Esophagus muscularis mucosa (tissue), 4 donors: ENCODE measurements at regions not wholly inside any gene's neighbourhood (a gene's known extent, or its start where the extent isn't known, plus 50 kb on each side); places are given as distances from the start of the nearest gene placed in this dataset.
"Not testable (repeated sequence)": the region's sequence is repeated elsewhere in the genome, so short reads cannot be mapped to it uniquely, and the experiment has no call there.

Experiments
- CTCF ChIP-seq, 3 experiments: fragments of 200-600 bp in 2 of 3; fragments of 450-650 bp in 1 of 3; sonication (generic) in 2 of 3; IDR thresholded peaks; one replicate each; pipeline ENCODE4 v1.5.1; 2017 to 2019; ENCODE audit warnings: antibody characterized with exemption in 3 of 3, mild to moderate bottlenecking in 2 of 3, moderate library complexity in 1 of 3
- EP300 ChIP-seq: sonication (generic); formaldehyde crosslinking; IDR thresholded peaks from one replicate; pipeline ENCODE4 v1.6.1; 2017; ENCODE audit warnings: antibody characterized with exemption
- POLR2A ChIP-seq: fragments of 450-650 bp; IDR thresholded peaks from one replicate; pipeline ENCODE4 v1.6.1; 2017; ENCODE audit warnings: antibody characterized with exemption, moderate library complexity, mild to moderate bottlenecking, low read depth
- POLR2AphosphoS5 ChIP-seq, 2 donors: sonication (generic); formaldehyde crosslinking; IDR thresholded peaks; one replicate each; pipeline ENCODE4 v1.6.1; 2017; ENCODE audit warnings: antibody characterized with exemption in 2 of 2

DNA sequence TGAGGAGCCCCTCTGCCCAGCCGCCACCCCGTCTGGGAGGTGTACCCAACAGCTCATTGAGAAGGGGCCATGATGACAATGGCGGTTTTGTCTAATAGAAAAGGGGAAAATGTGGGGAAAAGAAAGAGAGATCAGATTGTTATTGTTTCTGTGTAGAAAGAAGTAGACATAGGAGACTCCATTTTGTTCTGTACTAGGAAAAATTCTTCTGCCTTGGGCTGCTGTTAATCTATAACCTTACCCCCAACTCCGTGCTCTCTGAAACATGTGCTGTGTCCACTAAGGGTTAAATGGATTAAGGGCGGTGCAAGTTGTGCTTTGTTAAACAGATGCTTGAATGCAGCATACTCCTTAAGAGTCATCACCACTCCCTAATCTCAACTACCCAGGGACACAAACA lies 861.1 kb upstream of the INTU start:
- TF ChIP-seq CTCF (IDR thresholded peaks at IDR 0.05); EP300; POLR2AphosphoS5 (IDR thresholded peaks at IDR 0.05); POLR2A: not testable (repeated sequence)
